HG03571 (cell line): ENCODE measurements at regions not wholly inside any gene's neighbourhood (a gene's known extent, or its start where the extent isn't known, plus 50 kb on each side); places are given as distances from the start of the nearest gene placed in this dataset.

Experiments used
- ATAC-seq: cut with Tn5 transposase; IDR thresholded peaks from one replicate; pipeline ENCODE4 v1.9.1; 2021; ENCODE audit not compliant: unreplicated experiment

DNA sequence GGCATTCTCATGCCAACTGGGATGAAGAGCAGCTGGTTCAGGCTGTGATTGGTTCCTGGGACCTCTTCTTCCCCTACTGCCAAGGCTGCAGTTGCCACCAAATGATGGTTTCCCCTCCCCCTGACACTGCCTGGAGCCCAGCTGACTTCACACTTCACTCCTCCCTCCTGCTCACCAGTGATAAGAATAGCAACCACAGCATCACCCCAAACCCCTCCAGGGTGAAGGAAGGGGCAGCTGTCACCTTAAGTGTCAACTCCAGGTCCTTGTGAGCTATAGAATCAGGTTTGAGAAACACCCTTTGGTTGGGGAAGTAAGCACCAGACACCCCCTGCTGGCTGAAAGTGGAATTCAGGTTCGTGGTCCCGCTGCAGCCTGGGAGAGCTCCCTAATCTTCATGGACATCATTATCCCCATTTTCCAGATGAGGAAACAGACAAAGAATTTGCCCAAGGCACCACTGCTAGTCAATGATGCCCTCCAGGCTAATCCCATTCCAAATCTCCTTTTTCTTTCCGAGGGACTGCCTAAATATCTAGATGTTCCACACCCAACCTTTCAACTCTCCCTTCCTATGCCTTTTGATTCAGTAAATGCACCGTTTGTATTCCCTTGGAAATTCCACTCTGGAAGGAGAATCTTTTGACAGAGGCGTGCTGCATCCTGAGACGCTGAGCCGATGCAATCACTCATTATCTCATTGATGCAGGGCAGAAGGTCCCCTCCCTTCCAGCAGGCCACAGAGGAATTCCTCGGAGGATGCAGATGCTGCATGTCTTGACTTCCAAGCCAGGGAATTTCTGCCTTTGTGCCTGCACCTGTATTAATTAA, 50.6 kb upstream of the UQCRFS1 start:
- no peak for ATAC-seq

GRCh38 chr19:29264897-29265296, 51.9 kb upstream of the UQCRFS1 start:
- ATAC-seq: no peak

DNA sequence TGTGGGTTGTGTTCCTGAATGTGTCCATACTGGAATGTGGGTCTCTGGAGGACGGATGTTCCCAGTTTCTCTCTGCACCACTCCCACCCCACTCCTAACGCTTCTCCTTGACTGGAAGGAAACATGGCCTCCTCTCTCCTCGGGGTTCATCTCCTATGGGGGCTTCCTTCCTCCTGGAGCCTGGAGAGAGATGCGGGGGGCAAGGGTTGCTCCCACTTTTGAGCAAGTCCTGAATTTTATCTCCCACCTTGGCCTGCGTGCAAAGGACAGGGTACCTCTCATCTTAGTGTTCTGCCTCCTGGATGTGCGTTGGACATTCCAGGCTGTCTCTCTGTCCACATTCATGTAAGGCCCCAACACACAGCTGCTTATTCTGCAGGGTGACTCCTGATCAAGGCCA, 52.5 kb upstream of the UQCRFS1 start:
- no peak for ATAC-seq

GRCh38 chr19:29266001-29266400, 53.0 kb upstream of the UQCRFS1 start:
- ATAC-seq: no peak

GRCh38 chr19:29266603-29267002, 53.7 kb upstream of the UQCRFS1 start:
- ATAC-seq: no peak

GRCh38 chr19:29267701-29268100, 54.8 kb upstream of the UQCRFS1 start:
- ATAC-seq: no peak

GRCh38 chr19:29268103-29268502, 55.2 kb upstream of the UQCRFS1 start:
- no peak for ATAC-seq

DNA sequence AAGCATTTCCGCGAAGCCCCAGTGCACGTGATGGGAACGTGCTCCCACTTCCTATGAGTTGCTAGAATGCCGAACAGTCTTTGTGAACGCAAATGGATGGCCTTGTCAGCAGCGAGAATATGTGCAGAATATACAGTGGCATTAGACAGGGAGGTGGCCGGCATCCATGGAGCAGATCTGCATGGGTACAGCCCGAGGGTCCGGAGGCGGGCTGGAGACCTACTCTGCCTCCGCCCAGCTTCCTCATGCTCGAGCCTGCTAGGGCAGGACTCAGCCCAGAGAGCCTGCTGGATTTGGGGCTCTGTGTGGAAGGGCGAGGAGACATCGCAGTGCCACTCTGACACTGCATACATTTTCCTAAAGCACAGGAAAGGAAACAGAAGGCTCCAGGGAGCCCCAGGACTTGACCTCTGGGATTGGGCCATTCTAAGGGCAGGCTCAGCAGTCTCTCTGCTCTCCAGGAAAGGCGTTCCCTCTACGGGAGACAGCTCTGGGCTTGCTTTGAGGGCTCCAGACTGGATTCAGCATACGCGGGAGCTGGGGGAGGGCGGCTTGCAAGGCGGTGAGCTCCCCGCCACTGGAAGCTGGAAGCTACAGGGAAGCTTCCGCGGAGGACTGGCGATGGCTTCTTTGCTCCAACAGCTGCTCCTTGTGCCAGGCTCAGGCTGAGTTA, 55.9 kb upstream of the UQCRFS1 start:
- ATAC-seq: no peak

GRCh38 chr19:29269641-29270040, 56.7 kb upstream of the UQCRFS1 start:
- ATAC-seq: no peak

GRCh38 chr19:29271341-29271740, 58.4 kb upstream of the UQCRFS1 start:
- ATAC-seq: no peak

GRCh38 chr19:29271911-29272310, 59.0 kb upstream of the UQCRFS1 start:
- ATAC-seq: no peak

DNA sequence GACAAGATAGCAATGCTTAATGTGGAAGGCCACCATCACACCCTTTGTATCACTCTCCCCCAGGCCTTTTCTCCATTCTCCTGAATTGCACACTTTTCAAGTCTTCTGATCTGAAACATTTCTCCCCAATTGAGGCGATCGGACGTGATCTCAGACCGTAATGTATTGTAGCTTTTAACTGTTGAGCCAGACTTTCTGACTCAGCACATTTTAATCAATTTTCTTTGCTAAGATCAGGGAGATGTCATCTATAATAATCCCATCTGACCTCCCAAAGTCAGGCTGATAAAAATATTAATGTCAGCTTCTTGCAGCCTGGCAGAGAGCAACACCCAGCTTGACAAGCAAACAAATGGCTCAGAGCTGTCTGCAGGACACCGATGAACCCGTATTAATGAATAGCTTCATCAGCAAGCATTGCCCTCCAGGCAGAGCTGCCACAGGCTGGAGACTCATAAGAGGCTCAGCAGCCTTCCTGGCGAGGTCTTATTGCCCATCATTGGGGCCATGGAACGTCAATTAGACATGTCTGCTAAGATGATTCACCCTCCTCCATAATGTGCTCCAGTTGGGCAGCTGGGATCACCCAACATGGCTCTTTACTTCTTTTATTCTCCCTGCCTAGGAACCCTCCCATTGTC, 60.2 kb upstream of the UQCRFS1 start:
- no peak for ATAC-seq

DNA sequence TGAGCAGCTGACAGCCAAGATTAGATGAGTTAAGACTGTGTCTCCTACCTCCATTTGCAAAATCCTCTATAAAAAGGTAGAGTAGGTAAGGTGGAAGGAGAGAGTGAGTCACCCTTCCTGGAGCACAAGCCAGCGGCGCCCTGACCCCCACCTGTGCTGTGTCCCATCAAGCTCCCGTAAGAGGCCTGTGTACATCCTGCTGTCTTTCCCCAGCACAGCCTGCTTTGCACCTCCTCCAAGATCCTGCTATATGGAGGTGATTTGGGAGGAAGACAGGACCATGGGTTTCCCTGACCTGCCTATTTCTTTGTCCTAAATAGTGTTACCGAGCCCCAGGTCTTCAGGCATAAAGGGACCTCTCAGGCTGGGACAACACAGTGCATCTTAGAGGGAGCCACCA, 62.3 kb upstream of the UQCRFS1 start:
- no peak for ATAC-seq

- ATAC-seq: peak; percentile 84
Measured at GRCh38 chr19:29277102-29277501, 64.2 kb upstream of the UQCRFS1 start.

- no peak for ATAC-seq
Measured at GRCh38 chr19:29278716-29279115, 65.8 kb upstream of the UQCRFS1 start.

DNA sequence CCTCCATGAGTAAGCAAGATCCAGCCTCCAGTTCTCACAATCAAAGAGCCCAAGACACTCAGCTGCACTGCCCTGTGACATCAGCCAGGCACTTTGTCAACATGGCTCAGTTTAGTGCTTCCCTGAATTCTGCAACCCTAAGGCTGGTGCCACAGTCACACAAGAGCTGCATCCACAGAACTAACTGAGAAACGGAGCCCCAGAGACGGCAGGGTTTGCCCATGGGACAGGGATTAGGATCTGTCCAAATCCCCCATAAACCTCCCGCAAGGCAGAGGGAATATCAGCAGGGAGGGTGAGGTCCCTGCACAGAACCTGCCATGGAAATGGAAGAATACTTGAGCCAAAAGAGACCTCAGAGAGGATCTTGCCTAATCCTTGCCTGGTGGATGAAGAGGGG, 70.4 kb upstream of the UQCRFS1 start:
- ATAC-seq: no peak

GRCh38 chr19:29285187-29285687, 72.3 kb upstream of the UQCRFS1 start:
- no peak for ATAC-seq

GRCh38 chr19:29285878-29286277, 72.9 kb upstream of the UQCRFS1 start:
- no peak for ATAC-seq

DNA sequence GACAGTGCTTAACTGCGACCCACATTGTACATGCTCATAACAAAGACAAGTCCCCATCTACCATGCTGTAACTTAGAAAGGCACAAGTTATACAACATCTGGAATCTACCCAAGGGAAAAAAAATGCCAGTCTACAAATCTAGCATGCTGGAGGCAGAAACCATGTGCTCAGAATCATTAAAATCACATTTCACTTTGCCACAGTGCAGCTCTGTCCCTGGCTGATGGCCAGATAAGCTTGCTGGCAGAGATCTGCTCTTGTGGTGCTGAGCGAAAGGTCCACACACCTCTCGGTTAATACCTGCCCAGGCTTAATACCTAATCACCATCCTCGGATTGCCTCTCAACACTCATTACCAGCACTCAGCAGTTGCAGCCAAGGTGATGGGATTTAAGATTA, 74.1 kb upstream of the UQCRFS1 start:
- ATAC-seq: no peak

DNA sequence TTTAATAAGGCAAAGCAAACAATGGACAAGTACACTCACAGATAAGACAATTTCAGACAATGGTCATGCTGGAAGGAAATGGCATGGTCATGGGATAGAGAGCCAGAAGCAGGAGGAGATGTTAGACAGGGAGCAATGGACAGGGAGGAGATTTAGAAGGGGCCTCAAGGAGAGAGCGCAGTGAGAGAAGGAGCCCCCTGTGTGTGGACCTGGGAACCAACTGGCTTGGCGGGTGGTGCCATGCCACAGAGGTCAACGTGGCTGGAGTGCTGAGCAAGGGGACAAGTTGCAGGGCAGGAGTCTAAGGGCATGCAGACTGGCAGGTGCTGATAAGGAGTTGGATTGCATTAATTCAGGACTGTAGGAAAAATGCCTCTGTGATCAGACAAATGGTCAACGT, 75.3 kb upstream of the UQCRFS1 start:
- no peak for ATAC-seq

DNA sequence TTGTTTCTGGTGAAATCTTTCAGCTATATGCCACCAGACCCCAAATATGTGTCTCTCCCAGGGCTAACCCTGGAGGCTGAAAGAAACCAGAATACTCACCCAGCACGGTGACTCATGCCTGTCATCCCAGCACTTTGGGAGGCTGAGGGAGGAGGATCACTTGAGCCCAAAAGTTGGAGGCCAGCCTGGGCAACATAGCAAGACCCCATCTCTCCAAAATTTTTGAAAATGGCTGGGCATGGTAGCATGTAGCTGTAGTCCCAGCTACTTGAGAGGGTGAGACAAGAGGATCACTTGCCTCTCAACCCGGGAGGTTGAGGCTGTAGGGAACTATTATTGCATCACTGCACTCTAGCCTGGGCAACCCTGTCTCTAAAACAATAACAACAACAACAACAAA, 76.1 kb upstream of the UQCRFS1 start:
- ATAC-seq: no peak

DNA sequence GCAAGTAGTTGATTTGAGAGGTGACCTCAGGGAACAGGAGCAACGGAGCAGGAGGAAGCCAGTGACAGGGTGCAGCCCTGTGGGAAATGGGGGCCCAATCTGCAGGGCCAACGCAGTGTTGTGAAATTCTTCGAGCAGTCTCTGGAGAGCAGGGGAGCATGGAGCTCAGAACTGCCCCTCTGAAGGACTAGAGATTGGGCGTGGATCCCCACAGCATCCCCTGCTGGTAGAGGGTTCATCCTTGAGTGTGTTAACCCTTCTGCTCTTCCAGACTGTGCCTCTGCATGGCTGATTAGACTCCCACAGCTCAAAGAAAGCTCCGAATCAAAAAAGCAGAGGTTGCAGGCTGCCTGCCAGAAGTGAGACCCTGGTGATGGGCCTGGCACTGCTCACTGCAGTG, 77.9 kb upstream of the UQCRFS1 start:
- no peak for ATAC-seq
